Mucosa of descending colon (tissue), 3 donors: ENCODE measurements at regions not wholly inside any gene's neighbourhood (a gene's known extent, or its start where the extent isn't known, plus 50 kb on each side); places are given as distances from the start of the nearest gene placed in this dataset.

ENCODE experiments used
- ATAC-seq: fragments of 200-7000 bp; cut with Tn5 transposase; one replicate; pipeline ENCODE4 v1.9.1; 2020; ENCODE audit warnings: mild to moderate bottlenecking, moderate library complexity
- DNase-seq, 3 donors: peaks; one replicate each; pipeline ENCODE4 v3.0.0-alpha.2; 2020
- H3K36me3 ChIP-seq: fragments of 200-600 bp; one replicate; pipeline ENCODE4 v1.8.0; 2021; ENCODE audit warnings: low read depth, mild to moderate bottlenecking
- H3K4me1 ChIP-seq: fragments of 200-600 bp; one replicate; pipeline ENCODE4 v1.8.0; 2021; ENCODE audit warnings: low read depth, mild to moderate bottlenecking
- H3K4me3 ChIP-seq: fragments of 200-600 bp; one replicate; pipeline ENCODE4 v1.8.0; 2021; ENCODE audit warnings: mild to moderate bottlenecking
- H3K9me3 ChIP-seq: fragments of 200-600 bp; one replicate; pipeline ENCODE4 v1.8.0; 2021; ENCODE audit warnings: mild to moderate bottlenecking
- CTCF ChIP-seq: fragments of 200-600 bp; IDR thresholded peaks from one replicate; pipeline ENCODE4 v1.8.0; 2022; ENCODE audit warnings: antibody characterized with exemption, mild to moderate bottlenecking
- intact Hi-C, 2 donors: fragments of 100-400 bp; cut with DNase I in 1 of 2; cut with micrococcal nuclease in 1 of 2; formaldehyde crosslinking; loops; one replicate each; pipeline versions ENCODE4 v1.11.0 to v1.11.1; 2022; cut with DNase I, micrococcal nuclease
- donor health status: DM: no; HTN: no; CAD: no; lungs with moderate emphysema.
- donor health status: DM: no; HTN: no; CAD: no.
- donor health status: DM: no; HTN: yes; CAD: no.

- DNase-seq: no peak
- Histone ChIP-seq H3K36me3 (no peaks in the 10 kb centered on the region), H3K4me1 (no peaks in the 10 kb centered on the region), H3K4me3 (no peak overlapping the region), H3K9me3 (peaks cover 19% of the 10 kb centered on the region)
- no peak for ATAC-seq
- intact Hi-C loops: no loop called here
- TF ChIP-seq CTCF: no peak
Measured at GRCh38 chr12:17357396-17357795, 732.6 kb downstream of the RERGL start.

- ATAC-seq (no peak), DNase-seq (no peak)
- Histone ChIP-seq H3K36me3 (no peaks in the 10 kb centered on the region), H3K9me3 (peaks cover 17% of the 10 kb centered on the region), H3K4me3 (no peak overlapping the region), H3K4me1 (no peaks in the 10 kb centered on the region)
- intact Hi-C loops: no loop called here
- no peak for TF ChIP-seq CTCF
Measured at GRCh38 chr12:17352164-17352563, 737.8 kb downstream of the RERGL start.

- H3K36me3 ChIP-seq: no peaks in the 10 kb centered on the region
- TF ChIP-seq CTCF: no peak
- peaks cover 10% of the 10 kb centered on the region for H3K9me3 ChIP-seq
- intact Hi-C loops: no loop called here
- ATAC-seq (no peak), DNase-seq (no peak)
- no peak overlapping the region for H3K4me3 ChIP-seq
- no peaks in the 10 kb centered on the region for H3K4me1 ChIP-seq
Measured at GRCh38 chr12:17348311-17348710, 741.7 kb downstream of the RERGL start.

- no peak for TF ChIP-seq CTCF
- no peak overlapping the region for H3K4me3 ChIP-seq
- ATAC-seq (no peak), DNase-seq (no peak)
- intact Hi-C loops: no loop called here
- no peaks in the 10 kb centered on the region for H3K4me1 ChIP-seq
- no peaks in the 10 kb centered on the region for H3K36me3 ChIP-seq
- peaks cover 9% of the 10 kb centered on the region for H3K9me3 ChIP-seq
Measured at GRCh38 chr12:17344649-17345048, 738.7 kb upstream of the LMO3 start.

GRCh38 chr12:17342381-17342961 lies 736.5 kb upstream of the LMO3 start:
- H3K36me3 ChIP-seq: no peaks in the 10 kb centered on the region
- H3K4me1 ChIP-seq: no peaks in the 10 kb centered on the region
- H3K4me3 ChIP-seq: no peak overlapping the region
- ATAC-seq (no peak), DNase-seq (no peak)
- TF ChIP-seq CTCF: no peak
- H3K9me3 ChIP-seq: peaks cover 9% of the 10 kb centered on the region
- intact Hi-C loops: no loop called here

- DNase-seq: no peak
Measured at GRCh38 chr12:17335487-17335886, 729.5 kb upstream of the LMO3 start.

More at GRCh38 chr12:17335487-17335886, 729.5 kb upstream of the LMO3 start:
- no peak overlapping the region for H3K4me3 ChIP-seq
- TF ChIP-seq CTCF: no peak
- no peak for ATAC-seq
- H3K4me1 ChIP-seq: no peaks in the 10 kb centered on the region
- intact Hi-C loops: no loop called here
- peaks cover 7% of the 10 kb centered on the region for H3K9me3 ChIP-seq
- no peaks in the 10 kb centered on the region for H3K36me3 ChIP-seq
